ENCODE measurements at regions not wholly inside any gene's neighbourhood (a gene's known extent, or its start where the extent isn't known, plus 50 kb on each side); places are given as distances from the start of the nearest gene placed in this dataset.

DNA sequence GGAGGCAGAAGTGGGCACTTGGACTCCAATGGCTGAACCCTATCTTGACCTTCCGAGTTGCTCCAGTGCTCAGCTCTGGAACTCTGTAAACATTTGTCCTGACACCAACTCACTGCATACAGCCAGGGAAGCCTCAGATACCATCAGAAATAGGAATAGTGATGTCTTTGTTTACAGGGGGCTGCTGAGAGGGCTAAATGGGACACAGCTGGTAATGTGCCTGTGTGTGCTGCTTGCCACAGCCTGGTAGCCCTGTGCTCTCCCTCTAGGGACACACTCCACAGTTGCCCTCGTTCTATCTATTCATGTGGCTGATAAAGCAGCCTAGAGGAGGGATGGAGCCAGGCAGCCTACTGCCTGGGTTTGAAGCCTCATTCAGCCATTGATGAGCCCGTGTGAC, 559.8 kb downstream of the MIAT start:
- TF ChIP-seq, protein P1, sequence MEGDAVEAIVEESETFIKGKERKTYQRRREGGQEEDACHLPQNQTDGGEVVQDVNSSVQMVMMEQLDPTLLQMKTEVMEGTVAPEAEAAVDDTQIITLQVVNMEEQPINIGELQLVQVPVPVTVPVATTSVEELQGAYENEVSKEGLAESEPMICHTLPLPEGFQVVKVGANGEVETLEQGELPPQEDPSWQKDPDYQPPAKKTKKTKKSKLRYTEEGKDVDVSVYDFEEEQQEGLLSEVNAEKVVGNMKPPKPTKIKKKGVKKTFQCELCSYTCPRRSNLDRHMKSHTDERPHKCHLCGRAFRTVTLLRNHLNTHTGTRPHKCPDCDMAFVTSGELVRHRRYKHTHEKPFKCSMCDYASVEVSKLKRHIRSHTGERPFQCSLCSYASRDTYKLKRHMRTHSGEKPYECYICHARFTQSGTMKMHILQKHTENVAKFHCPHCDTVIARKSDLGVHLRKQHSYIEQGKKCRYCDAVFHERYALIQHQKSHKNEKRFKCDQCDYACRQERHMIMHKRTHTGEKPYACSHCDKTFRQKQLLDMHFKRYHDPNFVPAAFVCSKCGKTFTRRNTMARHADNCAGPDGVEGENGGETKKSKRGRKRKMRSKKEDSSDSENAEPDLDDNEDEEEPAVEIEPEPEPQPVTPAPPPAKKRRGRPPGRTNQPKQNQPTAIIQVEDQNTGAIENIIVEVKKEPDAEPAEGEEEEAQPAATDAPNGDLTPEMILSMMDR (IDR thresholded peaks at IDR 0.05; ENCODE audit: low read depth, low read length), result no peak
- TF ChIP-seq, protein P2, sequence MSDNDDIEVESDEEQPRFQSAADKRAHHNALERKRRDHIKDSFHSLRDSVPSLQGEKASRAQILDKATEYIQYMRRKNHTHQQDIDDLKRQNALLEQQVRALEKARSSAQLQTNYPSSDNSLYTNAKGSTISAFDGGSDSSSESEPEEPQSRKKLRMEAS (IDR thresholded peaks at IDR 0.05; ENCODE audit: low read depth, low read length), result no peak
- TF ChIP-seq MYC (IDR thresholded peaks at IDR 0.05; ENCODE audit: low read depth, low read length) (no peak), POLR2A (IDR thresholded peaks at IDR 0.05; ENCODE audit: extremely low read depth, insufficient read length) (no peak)
- DNase-seq (ENCODE audit: low read depth), result no peak
- no peak overlapping the region for H3K4me3 ChIP-seq (ENCODE audit: low read depth, low read length)

DNA sequence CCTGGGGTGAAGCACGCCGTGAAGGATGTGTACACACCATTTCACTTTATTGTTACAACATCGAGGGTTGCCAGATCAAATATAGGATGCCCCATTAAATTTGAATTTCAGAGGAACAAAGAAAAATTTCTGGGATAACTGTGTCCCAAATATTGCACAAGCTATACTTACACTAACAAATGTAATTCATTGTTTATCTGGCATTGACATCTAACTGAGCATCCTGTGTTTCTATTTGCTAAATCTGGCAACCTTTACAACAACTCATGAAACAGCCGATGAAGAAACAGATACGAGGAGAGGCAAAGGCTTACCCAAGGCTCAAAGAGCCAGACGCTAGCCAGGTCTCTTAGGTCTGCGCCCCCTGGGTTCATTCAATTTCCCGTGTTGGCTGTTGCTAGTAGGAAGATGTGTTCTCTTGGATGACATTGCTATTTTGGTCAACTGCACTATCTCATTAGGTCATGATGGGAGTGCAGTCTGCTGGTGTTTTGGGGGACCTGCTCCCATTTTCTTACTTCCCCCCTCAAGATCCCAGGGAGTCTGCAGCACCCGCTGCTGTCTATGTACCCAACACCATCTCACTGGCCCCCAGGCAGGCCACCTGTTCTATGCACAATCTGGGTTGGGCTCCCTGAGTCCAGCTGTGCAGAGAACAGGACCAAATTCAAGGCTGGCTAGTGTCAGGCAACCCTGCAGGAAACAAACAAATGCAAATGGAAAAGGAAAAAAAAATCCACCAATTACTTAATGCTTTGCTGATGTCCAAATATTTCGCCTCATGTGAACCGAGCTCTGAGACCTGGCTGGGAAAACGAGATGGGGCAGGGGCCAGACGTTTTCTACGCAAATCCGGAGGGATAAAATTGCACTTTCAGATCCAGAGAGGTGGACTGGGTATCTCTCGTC, 560.9 kb downstream of the MIAT start:
- DNase-seq (ENCODE audit: low read depth), result no peak
- H3K4me3 ChIP-seq (ENCODE audit: low read depth, low read length), result no peak overlapping the region
- TF ChIP-seq, protein P2 (IDR thresholded peaks at IDR 0.05; ENCODE audit: low read depth, low read length), result no peak
- no peak for TF ChIP-seq MYC (IDR thresholded peaks at IDR 0.05; ENCODE audit: low read depth, low read length)
- TF ChIP-seq POLR2A (IDR thresholded peaks at IDR 0.05; ENCODE audit: extremely low read depth, insufficient read length), result no peak
- TF ChIP-seq, protein P1 (IDR thresholded peaks at IDR 0.05; ENCODE audit: low read depth, low read length), result no peak

DNA sequence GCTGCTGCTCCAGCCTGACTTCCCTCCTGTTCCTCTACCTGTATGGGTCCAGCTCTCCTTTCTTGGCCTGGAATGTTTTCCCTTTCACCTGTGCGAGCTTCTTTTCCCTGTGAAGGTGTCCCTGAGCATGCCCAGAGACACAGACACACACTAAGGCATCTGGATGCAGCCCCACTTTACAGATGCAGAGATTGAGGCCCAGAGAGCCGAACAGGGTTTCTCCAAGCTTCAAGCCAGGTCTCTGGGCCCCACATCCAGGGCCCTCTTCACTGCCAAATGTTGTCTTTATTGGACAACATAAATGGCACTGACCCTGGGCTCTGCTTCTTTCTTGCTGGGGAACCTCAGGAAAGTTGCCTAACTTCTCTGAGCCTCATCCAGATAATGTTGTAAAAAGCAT, 561.6 kb downstream of the MIAT start:
- H3K4me3 ChIP-seq (ENCODE audit: low read depth, low read length), result no peak overlapping the region
- TF ChIP-seq, protein P1 (IDR thresholded peaks at IDR 0.05; ENCODE audit: low read depth, low read length), result no peak
- TF ChIP-seq, protein P2 (IDR thresholded peaks at IDR 0.05; ENCODE audit: low read depth, low read length), result no peak
- TF ChIP-seq MYC (IDR thresholded peaks at IDR 0.05; ENCODE audit: low read depth, low read length), result no peak
- TF ChIP-seq POLR2A (IDR thresholded peaks at IDR 0.05; ENCODE audit: extremely low read depth, insufficient read length), result no peak
- no peak for DNase-seq (ENCODE audit: low read depth)

DNA sequence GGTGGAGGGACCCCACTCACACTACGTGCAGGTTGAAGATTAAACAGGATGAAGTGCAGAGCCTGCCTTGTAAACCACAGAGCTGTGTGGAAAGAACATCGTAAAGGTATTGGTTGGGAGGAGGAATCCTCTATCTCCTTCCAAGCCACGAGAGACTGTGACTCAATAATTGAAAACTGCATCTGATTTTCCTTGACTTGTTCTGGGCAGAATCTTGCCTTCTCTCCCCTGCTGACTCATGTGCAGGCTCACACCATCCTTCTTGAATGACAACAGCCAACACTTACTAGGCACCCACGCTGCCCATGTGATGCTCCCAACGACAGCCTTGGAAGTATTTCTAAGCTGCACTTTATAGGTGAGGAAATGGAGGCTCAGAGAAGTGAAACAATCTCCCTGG, 563.0 kb downstream of the MIAT start:
- H3K4me3 ChIP-seq (ENCODE audit: low read depth, low read length), result no peak overlapping the region
- DNase-seq (ENCODE audit: low read depth), result no peak
- TF ChIP-seq, protein P2 (IDR thresholded peaks at IDR 0.05; ENCODE audit: low read depth, low read length), result no peak
- TF ChIP-seq, protein P1 (IDR thresholded peaks at IDR 0.05; ENCODE audit: low read depth, low read length), result no peak
- TF ChIP-seq POLR2A (IDR thresholded peaks at IDR 0.05; ENCODE audit: extremely low read depth, insufficient read length), result no peak
- no peak for TF ChIP-seq MYC (IDR thresholded peaks at IDR 0.05; ENCODE audit: low read depth, low read length)

DNA sequence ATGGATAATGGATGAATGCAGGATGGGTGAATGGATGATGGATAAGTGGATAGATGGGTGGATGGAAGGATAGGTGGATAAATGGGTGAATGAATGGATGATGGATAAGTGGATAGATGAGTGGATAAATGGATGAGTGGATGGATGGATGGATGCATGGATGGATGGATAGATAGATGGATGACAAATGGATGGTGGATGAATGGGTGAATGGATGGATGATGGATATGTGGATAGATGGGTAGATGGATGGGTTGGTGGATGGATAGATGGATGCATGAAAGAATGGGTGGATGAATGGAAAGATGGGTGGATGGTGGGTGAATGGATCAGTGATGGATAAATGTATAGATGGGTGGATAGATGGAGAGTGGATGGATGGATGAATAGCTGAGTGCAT, 564.8 kb downstream of the MIAT start:
- no peak overlapping the region for H3K4me3 ChIP-seq (ENCODE audit: low read depth, low read length)
- no peak for DNase-seq (ENCODE audit: low read depth)
- no peak for TF ChIP-seq MYC (IDR thresholded peaks at IDR 0.05; ENCODE audit: low read depth, low read length)
- TF ChIP-seq, protein P2 (IDR thresholded peaks at IDR 0.05; ENCODE audit: low read depth, low read length), result no peak
- TF ChIP-seq, protein P1 (IDR thresholded peaks at IDR 0.05; ENCODE audit: low read depth, low read length), result no peak
- TF ChIP-seq POLR2A (IDR thresholded peaks at IDR 0.05; ENCODE audit: extremely low read depth, insufficient read length), result no peak

Measured in NB4 (cell line).